ENCODE measurements at regions not wholly inside any gene's neighbourhood (a gene's known extent, or its start where the extent isn't known, plus 50 kb on each side); places are given as distances from the start of the nearest gene placed in this dataset.
A peak's percentile ranks its signal among the peaks of the same experiment; 100 is the strongest.

DNA sequence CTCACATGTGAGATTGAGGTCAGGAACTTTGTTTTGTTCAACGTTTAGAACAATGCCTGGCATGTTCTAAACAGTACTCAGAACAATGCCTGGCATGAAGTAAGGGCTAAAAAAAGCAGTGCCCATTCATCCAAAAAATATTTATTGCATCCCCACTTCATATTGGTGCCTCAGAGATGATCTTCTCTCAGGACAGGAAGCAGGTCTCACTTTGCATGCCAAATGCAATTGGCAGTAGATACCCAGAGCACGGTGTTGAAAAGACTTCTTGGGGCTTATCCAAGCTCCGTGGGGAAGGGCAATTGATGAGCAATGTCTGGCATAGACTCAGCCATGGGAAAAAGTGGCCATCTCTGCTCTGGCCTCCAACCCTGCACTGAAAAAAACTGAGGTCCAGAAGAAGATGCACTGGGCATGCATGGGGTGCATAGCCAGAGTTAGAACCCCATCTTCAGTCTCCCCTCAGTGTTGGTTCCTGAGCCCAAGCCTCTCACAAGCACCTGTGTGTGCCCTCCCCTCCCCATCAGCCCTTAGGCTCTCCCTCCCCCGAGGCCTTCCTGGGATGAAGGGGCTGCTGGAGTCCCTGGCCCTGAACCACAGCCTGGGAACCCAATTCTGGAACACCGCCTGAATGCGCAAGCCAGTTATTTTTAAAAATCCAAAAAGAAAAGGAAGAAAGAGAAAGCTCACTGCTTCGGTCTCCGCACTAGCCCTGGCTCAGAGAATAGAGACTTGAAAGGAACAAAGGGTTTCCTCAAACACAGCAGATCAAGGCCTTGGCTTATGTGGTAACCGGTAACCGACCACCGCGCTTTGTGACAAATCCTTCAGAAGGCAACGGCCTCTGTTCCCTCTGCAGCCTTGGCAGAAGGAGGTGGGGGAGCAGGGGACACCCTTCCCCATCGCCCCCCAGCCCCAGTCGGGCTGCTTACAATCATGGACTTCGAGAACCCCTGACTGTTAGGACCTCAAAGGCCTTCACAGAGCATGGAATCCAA, 78.5 kb upstream of the SIRPA start:
- ChIA-PET POLR2A (interaction anchor here (1.1 kb wide), 1 partner anchor 12 kb away, joined by 4 read pairs; no protein-coding TSS in a partner anchor), CTCF (ENCODE audit: low intra/inter-chr PET ratio, low total read pairs) (no interaction called here)
- no peak for FAIRE-seq

More for the DNA sequence above, 78.5 kb upstream of the SIRPA start:
- peaks cover 41% of the 10 kb centered on the region for H3K4me1 ChIP-seq (ENCODE audit: insufficient read depth, low read length)
- H3K4me2 ChIP-seq (ENCODE audit: low read depth, low read length): no peak overlapping the region
- H3K27me3 ChIP-seq (ENCODE audit: control insufficient read depth in 1 of 2, insufficient read depth in 2 of 2, low read length in 2 of 2): no peaks in the 10 kb centered on the region
- H3K9ac ChIP-seq (ENCODE audit: insufficient read depth, low read depth, low read length): no peak overlapping the region
- H4K20me1 ChIP-seq (ENCODE audit: insufficient read depth, low read length): no peaks in the 10 kb centered on the region
- 0 out of 3 replicates have a peak, but pooled peaks have one; percentile 22 for ATAC-seq
- BruUV-seq (replicated peaks): no TSS peak
- H3K79me2 ChIP-seq (ENCODE audit: insufficient read depth, low read length): no peaks in the 10 kb centered on the region
- no peak for DNase-seq (ENCODE audit: low spot score)
- no peak overlapping the region for H3K27ac ChIP-seq (ENCODE audit: extremely low read length, insufficient read depth, low read length)
- no peaks in the 10 kb centered on the region for H3K36me3 ChIP-seq (replicated peaks in 1 of 2; ENCODE audit: control insufficient read depth in 1 of 2, insufficient read depth in 2 of 2, low read length in 2 of 2)
- no peaks in the 10 kb centered on the region for H3K9me3 ChIP-seq (ENCODE audit: low read length)
- no peak overlapping the region for H2AFZ ChIP-seq (ENCODE audit: low read length)
- in situ Hi-C loops (cut with HindIII; ENCODE audit: extremely low pct_ligation_motif_present, low pct_unique_long_range_greater_than_20kb) (no loop called here), intact Hi-C loops (cut with micrococcal nuclease; ENCODE audit: unreplicated experiment) (no loop called here)
- 40% methylated on average over 16 of the region's 16 CpGs for WGBS (ENCODE audit: low lambda C conversion rate)
- H3K4me3 ChIP-seq (replicated peaks in 1 of 3; ENCODE audit: insufficient read depth in 1 of 3, low read depth in 2 of 3, low read length in 3 of 3): no peak overlapping the region
- TF ChIP-seq, protein P1, sequence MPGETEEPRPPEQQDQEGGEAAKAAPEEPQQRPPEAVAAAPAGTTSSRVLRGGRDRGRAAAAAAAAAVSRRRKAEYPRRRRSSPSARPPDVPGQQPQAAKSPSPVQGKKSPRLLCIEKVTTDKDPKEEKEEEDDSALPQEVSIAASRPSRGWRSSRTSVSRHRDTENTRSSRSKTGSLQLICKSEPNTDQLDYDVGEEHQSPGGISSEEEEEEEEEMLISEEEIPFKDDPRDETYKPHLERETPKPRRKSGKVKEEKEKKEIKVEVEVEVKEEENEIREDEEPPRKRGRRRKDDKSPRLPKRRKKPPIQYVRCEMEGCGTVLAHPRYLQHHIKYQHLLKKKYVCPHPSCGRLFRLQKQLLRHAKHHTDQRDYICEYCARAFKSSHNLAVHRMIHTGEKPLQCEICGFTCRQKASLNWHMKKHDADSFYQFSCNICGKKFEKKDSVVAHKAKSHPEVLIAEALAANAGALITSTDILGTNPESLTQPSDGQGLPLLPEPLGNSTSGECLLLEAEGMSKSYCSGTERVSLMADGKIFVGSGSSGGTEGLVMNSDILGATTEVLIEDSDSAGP (CRISPR knock-in tag; IDR thresholded peaks at IDR 0.05; ENCODE audit: borderline replicate concordance): 0 out of 2 replicates have a peak, but pooled peaks have one; percentile 15
- TF ChIP-seq ZFX (CRISPR knock-in tag; IDR thresholded peaks at IDR 0.05; ENCODE audit: low read depth): peak; percentile 24; the same call in 1 of the 2 replicates
- TF ChIP-seq, protein P2, sequence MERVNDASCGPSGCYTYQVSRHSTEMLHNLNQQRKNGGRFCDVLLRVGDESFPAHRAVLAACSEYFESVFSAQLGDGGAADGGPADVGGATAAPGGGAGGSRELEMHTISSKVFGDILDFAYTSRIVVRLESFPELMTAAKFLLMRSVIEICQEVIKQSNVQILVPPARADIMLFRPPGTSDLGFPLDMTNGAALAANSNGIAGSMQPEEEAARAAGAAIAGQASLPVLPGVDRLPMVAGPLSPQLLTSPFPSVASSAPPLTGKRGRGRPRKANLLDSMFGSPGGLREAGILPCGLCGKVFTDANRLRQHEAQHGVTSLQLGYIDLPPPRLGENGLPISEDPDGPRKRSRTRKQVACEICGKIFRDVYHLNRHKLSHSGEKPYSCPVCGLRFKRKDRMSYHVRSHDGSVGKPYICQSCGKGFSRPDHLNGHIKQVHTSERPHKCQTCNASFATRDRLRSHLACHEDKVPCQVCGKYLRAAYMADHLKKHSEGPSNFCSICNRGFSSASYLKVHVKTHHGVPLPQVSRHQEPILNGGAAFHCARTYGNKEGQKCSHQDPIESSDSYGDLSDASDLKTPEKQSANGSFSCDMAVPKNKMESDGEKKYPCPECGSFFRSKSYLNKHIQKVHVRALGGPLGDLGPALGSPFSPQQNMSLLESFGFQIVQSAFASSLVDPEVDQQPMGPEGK (CRISPR knock-in tag; IDR thresholded peaks at IDR 0.05): peak; percentile 32; the same call in 1 of the 2 replicates
- TF ChIP-seq U2AF1 (optimal IDR thresholded peaks at IDR 0.05; ENCODE audit: low read depth, low read length): peak; percentile 54
- TF ChIP-seq SALL1 (CRISPR knock-in tag; IDR thresholded peaks at IDR 0.05): no peak

All from HepG2 (cell line).